GM21447 (cell line): ENCODE measurements at regions not wholly inside any gene's neighbourhood (a gene's known extent, or its start where the extent isn't known, plus 50 kb on each side); places are given as distances from the start of the nearest gene placed in this dataset.

Source experiments
- ATAC-seq: cut with Tn5 transposase; IDR thresholded peaks from one replicate; pipeline ENCODE4 v1.9.1; 2021; ENCODE audit not compliant: unreplicated experiment

DNA sequence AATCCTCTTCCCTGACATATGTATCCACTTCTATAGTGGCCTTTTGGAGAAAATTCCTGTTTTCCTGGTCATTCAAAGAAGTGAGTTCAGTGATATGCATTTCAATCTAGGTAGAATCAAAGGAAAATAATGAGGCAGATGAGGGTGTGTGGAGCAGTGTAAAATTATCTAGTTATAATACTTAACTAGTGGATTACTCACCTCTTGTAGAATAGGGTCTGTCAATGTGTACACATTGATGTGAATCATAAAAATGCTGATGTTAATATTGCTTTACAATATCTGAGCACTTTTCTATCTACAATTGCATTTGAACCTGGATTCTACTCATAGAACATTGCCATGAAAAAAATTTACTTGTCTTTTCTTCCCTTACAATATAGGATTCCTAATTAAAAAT, 293.5 kb downstream of the GBA3 start:
- no peak for ATAC-seq

DNA sequence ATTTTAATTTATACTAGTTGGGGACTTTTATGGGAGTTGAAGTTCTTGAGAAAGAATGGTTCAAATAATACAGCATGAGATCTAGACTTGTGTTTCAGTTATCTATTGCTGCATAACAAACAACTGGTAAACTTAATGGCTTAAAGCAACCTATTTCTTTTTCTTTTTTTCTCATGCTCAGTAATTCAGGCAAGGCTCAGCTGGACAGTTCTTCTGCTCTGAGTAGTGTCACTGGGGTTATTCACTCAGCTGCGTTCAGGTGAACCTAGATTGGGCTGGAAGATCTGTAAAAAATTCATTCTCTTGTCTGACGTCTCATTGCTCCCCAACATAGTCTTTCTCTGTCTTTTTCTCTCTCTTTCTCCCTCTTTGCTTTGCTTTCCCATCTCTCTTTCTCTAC, 291.7 kb downstream of the GBA3 start:
- ATAC-seq: no peak

DNA sequence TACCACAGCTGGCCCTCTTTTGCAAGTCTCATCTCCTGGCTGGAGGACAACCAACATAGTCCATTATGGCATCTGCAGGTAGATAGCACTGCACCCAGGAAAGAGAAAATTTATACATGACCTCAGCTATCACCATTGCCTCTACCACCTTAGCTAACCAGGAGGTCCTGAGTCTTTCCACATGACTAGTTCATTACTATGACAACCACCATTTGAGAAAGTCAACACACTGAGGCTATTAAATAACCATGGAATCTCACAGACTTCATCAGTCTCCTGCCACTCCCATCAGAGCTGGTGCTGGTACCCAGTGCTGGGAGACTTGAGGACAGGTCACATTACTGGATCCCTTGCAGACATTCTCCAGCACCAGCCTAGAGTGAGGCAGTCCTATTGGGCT, 285.9 kb downstream of the GBA3 start:
- no peak for ATAC-seq

DNA sequence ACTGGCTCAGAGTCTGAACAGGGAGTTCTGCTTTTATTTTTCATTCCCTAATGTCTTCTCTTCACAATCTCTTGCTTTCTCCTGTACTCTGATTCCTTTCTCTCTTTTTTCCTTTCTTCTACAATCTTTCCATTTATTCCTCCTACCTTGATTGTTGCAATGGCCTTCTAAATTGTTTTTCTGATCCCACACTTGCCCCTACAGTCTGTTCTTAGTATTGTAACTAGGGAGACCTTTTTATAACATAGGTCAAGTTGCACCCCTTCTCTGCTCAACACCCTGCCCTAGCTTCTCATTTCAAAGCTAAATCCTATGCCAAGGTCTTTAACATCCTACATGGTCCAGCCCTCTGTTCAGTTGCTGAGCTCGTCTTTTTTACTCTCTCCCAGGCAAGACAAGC, 277.9 kb downstream of the GBA3 start:
- ATAC-seq: no peak

DNA sequence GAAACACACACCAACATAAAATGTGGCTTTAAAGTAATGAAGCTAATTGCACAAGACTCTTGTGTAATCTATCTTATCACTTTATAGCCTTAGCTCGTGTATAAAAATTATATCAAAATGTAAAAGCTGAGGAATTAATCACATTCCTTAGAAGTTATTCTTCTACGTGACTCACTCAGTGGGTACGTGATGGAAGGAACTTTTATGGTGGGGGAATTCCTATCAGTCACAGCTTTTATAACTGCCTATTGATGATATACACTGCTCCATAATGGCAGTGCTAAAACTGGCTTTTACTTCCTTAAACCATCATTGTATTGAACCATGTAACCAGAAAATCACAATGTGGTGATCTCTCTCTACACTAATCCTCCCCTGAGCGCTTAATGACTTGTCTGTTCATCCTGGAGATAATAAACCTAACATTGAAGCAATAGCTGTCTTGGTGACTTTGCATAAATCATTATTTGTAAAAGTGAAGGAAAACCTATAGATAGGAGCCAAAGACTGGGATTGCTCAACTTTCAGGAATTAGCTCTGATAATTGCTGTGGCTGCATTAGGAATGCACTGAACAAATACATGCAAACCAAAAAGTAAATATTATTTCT, 276.7 kb downstream of the GBA3 start:
- ATAC-seq: no peak

DNA sequence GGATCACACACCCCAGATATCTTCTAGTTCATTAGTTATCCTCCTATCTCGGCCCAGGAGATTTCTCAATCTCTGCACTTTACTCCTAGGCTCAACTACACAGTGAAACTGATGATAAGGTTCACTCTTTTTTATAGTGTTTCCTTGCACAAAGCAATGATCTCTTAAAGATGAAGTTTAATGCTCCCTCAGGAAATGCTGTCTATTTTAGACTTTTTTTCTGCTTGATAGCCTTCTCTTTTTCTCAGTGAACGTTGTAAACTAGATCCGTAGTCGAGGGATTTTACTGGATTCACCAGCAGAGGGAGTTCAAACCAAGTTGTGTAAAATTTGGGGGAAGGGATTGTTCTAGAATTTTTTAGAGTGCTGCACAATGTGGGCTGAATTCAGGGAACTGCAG, 269.6 kb downstream of the GBA3 start:
- no peak for ATAC-seq

DNA sequence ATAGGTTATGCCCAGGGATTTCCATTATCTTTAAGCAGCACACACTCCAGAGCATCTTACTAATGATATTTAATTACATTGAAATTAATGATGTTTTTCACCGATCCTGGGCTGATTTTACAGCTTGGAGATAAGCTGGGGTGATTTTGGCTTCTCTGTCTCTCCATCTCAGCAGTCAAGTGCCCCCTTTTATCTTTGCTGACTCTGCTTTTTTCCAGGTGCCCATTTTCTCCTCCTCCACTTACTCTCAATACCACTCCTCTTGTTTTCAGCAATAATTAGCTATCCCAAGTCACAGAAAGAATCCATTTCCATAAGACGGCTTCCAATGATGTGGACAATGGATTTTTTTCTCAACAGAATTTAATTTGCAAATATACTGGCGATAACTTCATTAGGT, 266.7 kb downstream of the GBA3 start:
- ATAC-seq: no peak

DNA sequence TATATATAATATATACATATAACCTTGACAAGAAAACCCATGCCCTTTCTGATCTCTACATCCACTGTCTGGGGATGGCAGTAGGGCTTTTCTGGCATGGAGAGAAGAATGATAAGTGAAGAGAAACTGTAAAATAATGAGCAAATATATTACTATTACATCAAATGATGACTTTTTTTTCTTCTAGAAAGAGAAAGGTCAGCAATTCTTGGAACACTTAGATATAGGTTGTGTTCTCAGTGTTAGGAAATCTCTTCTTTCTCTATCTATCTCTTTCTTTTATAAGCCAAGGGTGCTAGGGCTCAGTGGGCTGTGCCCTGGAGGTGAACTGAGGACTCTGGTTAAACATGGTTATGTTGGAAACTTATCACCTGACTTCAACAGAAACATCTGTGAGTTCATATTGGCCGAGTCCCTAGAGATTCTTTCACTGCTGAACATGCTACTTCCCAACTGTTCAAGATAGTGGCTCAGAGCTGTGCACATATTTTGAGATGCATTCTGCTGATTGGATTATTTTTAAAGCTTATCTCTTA, 265.1 kb downstream of the GBA3 start:
- ATAC-seq: no peak

DNA sequence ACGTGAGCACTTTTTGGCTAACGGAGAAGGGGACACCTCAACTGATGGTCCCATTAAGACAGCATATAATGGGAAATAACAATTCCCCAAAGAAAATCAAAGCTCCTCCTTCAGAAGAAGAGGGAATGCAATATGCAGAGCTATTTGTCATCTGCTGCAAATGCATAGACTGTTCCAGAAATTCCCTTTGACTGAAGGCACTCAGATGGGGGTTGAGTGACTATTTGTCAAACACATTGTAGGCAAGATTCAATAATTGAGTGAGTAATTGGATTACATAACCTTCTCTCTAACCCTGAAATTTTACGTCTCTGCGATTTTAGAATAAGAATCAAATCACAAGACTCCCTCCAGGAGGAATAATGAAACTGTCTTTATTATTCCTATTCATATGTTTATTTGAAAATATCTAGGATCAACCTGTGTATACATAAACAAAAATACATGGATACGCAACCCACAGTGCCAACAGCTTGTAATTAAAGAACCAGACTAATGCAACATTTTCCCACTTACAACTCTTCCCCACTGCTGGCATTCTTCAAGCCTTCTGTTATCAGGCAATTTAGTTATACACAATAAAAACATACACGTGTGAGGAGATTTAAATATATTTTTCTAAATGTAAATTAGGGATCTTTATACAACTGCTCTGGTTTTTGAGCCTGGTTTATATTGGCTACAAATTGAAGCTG, 256.6 kb downstream of the GBA3 start:
- no peak for ATAC-seq

DNA sequence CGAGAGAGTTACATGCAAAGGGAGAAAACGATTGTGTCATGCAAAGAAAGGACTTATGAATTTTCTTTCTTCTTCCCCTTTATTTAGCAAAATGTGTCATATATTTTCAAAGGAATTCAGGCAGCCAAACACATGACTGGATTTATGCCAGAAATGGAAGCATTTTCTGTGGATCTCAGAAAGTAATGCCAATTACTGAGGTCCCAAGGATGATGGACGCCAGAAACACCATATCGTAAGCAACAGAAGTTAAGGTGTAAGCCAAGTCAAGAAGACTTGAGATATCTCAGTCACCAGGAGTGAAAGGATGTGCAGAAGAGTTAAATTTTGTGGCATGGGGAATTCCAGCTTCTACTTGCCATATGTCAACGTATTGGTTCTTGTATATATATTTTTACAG, 255.1 kb downstream of the GBA3 start:
- ATAC-seq: no peak

DNA sequence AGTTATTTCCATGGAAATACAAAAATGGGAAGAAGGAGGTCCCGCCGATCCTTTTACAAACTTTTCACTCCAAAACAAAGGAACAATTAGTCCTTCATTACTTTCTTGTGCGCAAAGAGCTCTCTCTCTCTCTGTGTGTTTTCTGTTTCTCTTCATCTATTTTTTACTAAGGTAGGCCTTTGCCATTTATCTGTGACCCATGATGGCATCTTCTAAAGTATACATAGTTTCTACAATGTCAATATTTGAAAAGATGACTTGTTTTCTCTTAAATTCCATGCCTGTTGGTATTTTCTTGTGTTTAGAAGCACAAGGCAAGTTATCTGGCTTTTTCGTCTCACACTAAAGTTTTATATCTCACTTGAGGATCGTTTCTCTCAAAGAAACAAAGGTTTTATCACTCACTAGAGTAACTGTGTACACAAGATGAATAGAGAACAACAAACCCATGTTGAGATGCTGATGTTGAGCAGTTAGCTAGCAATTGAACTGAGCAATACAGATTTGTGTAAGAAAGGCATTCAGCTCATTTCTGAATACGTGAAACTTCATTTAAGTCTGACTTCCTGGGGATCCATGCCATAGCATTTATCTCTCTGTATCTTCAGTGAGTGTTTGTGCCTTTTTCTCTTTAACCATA, 250.3 kb downstream of the GBA3 start:
- ATAC-seq: no peak

DNA sequence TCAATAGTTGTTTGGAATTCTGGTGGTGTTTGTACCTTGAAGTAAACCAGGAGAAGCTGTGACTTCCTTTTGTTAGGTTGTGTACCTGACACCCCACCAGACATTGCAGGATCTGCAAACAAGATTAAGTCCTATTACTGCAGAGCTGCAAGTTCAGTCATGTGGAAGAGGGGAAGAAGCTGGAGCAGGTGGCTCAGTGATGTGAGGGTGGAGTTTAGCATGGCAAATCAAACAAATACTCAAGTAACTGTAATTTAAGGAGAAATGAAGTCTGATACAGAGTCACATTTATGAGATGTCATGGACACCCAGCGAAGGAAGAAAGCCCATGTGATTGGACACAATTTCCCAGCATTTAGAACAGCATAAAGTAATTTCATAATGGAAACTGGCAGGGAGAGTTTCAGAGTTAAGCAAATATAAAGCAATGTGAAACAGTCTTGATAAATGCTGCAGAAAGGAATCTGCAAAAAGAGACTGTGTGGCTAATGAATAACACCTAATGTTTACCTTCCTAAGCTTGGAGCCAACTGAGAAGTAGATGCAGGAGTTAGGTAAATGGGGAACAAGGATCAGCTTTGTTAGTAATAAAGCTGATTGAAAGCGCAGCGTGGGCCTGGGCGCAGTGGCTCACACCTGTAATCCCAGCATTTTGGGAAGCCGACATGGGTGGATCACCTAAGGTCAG, 249.1 kb downstream of the GBA3 start:
- ATAC-seq: no peak

DNA sequence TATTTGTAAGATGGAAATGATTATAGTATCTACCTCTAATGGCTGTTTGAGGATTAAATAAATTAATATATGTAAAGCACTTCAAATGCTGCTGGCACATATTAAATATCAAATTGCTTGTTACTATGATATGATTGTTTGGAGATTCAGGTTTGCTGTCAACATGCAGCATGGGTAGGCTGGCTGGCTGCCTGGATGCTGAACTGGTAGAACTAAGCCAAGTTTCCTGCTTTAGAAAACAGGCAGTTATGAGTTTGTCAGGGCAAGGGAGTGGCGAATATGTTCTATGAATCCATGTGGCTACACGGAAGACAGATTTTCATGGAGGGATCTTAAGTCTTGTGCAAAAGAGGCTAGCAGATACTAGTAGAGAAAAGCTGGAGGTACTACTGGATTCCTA, 239.6 kb downstream of the GBA3 start:
- ATAC-seq: no peak

DNA sequence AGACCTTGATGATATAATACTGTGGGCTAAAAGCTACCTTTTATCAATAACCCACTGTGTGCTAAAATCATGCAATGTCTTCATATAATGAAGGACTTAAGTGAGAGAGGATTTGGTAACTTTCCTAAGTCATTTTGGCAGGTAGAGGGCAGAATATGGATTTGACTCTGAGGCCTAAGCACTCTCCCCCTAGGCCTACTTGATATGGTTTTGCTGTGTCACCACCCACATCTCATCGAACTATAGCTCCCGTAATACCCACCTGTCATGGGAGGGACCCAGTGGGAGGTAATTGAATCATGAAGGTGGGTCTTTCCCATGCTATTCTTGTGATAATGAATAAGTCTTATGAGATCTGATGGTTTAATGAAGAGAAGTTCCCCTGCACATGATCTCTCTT, 229.7 kb downstream of the GBA3 start:
- ATAC-seq: no peak

DNA sequence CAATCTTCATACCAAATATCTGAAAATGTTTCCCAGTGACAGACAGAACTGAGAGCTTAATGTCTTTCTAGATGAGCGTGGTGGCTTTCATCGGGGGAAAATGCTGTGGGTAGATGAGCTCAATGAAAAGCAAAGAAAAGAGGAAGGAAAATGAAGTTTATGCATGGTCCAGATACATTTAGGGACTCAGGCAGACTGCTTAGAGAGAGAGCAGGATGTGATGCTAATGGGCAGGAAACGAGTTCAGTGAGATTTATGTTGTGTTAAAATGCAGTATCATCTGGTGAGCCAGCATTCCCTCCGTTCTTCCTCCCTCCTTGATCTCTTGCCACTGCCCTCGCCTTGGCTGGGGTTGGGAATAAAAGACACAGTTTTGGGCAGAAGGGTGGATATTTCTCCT, 229.2 kb downstream of the GBA3 start:
- no peak for ATAC-seq

DNA sequence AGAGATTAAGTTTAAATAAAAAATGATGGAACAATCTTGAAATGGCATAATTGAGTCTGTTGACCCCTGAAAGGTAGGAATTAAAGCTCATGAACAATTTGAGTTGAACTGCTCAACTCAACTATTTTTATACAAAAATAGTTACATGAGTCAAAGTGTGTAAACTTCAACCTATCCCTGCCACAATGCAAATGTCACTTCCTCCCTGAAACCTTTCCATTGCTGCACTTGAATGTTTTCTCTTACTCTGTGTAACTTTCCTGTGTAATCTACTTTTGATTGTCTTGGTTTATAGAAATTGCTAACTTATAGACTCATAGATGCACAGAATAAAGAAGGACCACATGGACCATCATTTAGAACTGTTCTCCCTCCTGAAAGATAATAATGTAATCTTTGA, 218.5 kb downstream of the GBA3 start:
- ATAC-seq: no peak

DNA sequence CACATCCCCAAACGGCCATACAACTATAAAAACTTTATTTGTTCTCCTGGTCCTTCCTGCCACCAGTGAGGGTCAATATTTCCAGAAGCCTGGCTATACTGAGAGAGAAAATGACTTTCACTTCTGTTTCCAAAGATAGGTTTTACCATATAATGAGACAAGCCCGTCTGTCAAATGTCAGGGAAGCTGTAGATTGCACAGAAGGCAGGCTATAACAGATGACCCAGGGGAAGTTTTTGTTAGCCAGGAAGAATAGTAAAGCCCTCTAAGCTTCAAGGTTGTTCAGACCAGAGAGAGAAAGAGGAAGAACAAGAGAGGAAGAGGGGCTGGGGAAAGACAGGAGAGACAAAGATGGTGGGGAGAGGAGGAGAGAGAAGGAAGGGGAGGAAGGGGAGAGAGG, 217.5 kb downstream of the GBA3 start:
- ATAC-seq: no peak

DNA sequence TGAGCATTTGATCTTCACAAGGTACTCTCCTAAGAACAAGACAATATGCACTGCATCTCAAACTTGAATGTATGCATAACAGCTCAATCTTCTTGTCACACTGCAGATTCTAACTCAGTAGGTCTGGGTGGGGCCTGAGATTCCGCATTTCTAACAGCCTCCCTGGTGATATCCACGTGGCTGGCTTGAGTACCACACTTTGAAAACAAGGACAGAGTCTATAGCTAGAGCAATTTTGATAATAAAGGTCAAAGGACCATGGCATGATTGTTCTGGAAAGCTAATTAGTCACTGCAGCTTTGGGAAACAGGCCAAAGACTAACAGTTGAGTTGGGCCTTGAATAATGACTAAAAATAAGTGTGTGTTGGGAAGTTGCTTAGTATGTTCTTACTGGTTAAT, 213.3 kb downstream of the GBA3 start:
- ATAC-seq: no peak

DNA sequence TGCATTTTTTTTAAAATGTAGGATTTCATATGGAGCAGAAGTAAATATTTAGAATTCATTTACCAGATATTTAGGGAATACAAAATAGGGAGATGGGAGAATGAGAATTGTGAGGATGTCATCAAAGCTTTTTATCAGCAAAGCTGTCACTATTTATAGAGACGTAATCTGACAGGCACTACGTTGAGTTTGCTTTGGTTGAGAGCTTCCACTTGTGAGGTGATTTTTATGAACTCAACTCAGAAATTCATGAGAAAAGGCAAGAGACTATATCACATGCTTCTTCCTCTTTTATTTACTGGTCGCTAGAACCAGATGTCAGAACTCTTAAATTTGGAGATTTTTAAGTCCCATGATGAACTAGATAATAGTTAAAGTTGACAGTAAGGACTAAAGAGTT, 211.2 kb downstream of the GBA3 start:
- no peak for ATAC-seq

DNA sequence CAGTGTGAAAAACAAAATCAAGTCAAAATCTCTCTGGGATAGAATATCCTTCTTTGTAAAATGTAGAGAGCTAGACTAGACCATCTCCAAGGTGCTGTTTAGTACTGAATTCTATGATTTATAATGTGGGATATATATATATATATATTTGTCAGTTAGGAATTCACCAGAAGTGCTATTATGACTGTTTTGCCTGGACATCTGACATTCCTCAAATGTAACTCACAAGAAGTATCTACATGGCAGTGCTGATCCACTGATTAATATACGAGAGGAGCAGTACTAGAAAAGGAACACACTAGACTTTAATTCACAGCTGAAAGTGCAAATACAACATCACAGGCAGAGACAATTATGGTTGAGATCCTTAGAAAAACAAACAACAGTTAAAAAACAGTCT, 208.9 kb downstream of the GBA3 start:
- no peak for ATAC-seq

DNA sequence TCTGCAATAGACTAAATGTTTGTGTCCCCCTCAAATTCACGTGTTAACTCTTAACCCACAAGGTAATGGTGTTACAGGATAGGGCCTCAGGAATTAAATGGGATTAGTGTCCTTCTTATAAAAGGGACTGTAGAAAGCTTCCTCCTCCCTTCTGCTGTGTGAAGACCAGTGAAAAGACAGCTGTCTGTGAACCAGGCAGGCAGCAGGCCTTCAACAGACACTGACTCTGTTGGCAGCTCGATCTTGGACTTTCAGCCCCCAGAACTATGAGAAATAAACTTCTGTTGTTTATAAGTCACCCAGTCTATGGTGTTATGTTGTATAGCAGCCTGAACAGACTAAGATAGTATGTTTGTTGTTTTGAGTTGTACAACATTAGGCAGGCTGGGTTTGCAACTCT, 208.1 kb downstream of the GBA3 start:
- no peak for ATAC-seq
